Activated naive CD4-positive, alpha-beta T cell treated with anti-CD3 and anti-CD28 coated beads, Interleukin-2, amount 10 ng/mL, durations not matched to agents 7 days and 5 days (primary cell): ENCODE measurements at regions not wholly inside any gene's neighbourhood (a gene's known extent, or its start where the extent isn't known, plus 50 kb on each side); places are given as distances from the start of the nearest gene placed in this dataset.

ENCODE experiments used
- CTCF ChIA-PET: fragments of 350-600 bp; sonication (Branson Sonifier 250); formaldehyde crosslinking; loops from one replicate; lab custom pipeline; 2021; ENCODE audit warnings: antibody characterized with exemption; lab: Charles Lee
- DNase-seq: peaks from one replicate; pipeline ENCODE4 v3.0.0-alpha.2; 2020
- H3K27ac Mint-ChIP-seq: one replicate; pipeline ENCODE4 v1.8.0; 2021; ENCODE audit warnings: mild to moderate bottlenecking, moderate library complexity, mixed read lengths
- H3K27me3 Mint-ChIP-seq: one replicate; pipeline ENCODE4 v1.8.0; 2021; ENCODE audit warnings: mild to moderate bottlenecking, mixed read lengths
- H3K36me3 Mint-ChIP-seq: one replicate; pipeline ENCODE4 v1.8.0; 2021; ENCODE audit warnings: mixed read lengths
- H3K4me1 Mint-ChIP-seq: one replicate; pipeline ENCODE4 v1.8.0; 2021; ENCODE audit warnings: mixed read lengths
- H3K4me3 Mint-ChIP-seq: one replicate; pipeline ENCODE4 v1.8.0; 2021; ENCODE audit warnings: mild to moderate bottlenecking, moderate library complexity, mixed read lengths
- H3K9me3 Mint-ChIP-seq: one replicate; pipeline ENCODE4 v1.8.0; 2021; ENCODE audit warnings: mixed read lengths

GRCh38 chr2:185185044-185185443, 553.6 kb upstream of the FSIP2 start:
- no peaks in the 10 kb centered on the region for H3K27me3 Mint-ChIP-seq
- H3K4me3 Mint-ChIP-seq, result no peak overlapping the region
- peaks cover 5% of the 10 kb centered on the region for H3K9me3 Mint-ChIP-seq
- CTCF ChIA-PET, result no interaction called here
- no peak for DNase-seq
- no peaks in the 10 kb centered on the region for H3K4me1 Mint-ChIP-seq
- H3K36me3 Mint-ChIP-seq, result no peaks in the 10 kb centered on the region
- H3K27ac Mint-ChIP-seq, result no peak overlapping the region

DNA sequence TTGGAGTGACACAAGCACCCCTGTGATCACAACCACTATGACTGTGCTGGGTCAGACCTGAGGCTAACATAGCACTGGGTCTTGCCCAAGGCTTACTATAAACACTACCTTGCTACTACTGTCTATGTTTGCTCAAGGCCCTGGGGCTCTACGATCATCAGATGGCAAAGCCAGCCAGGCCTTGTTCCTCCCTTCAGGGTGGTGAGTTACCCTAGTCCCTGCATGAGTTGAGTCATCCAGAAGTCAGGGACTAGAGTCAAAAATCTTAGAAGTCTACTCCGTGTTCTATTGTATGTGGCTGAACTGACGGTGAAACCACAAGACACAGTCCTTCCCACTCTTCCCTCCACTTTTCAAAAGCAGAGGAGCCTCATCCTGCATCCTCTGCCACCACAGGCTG, 551.2 kb upstream of the FSIP2 start:
- Mint-ChIP-seq H3K4me3 (no peak overlapping the region), H3K4me1 (no peaks in the 10 kb centered on the region), H3K9me3 (peaks cover 7% of the 10 kb centered on the region), H3K27ac (no peak overlapping the region), H3K36me3 (no peaks in the 10 kb centered on the region), H3K27me3 (no peaks in the 10 kb centered on the region)
- DNase-seq, result no peak
- CTCF ChIA-PET, result no interaction called here

DNA sequence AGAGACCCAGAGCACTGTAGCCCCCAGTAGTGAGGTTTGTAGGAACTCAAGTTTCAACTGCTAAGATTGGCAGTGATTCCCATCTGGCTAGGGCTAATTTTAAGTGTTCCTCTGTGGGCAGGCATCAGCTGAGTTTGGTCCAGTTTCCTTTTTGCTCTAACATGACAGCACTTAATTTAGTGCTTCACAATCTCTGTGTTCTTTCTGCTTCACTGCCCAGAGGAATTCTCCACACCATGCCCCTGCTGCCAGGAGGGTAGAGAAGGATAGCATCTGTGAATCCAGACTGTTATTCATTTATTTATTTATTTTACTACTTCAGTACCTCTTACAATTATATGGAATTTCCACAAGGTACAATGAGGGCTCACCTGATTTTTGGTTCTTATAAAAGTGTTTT, 549.9 kb upstream of the FSIP2 start:
- H3K4me3 Mint-ChIP-seq, result no peak overlapping the region
- H3K4me1 Mint-ChIP-seq, result no peaks in the 10 kb centered on the region
- H3K36me3 Mint-ChIP-seq, result no peaks in the 10 kb centered on the region
- H3K27ac Mint-ChIP-seq, result no peak overlapping the region
- H3K9me3 Mint-ChIP-seq, result peaks cover 7% of the 10 kb centered on the region
- DNase-seq, result no peak
- CTCF ChIA-PET, result no interaction called here
- H3K27me3 Mint-ChIP-seq, result no peaks in the 10 kb centered on the region

DNA sequence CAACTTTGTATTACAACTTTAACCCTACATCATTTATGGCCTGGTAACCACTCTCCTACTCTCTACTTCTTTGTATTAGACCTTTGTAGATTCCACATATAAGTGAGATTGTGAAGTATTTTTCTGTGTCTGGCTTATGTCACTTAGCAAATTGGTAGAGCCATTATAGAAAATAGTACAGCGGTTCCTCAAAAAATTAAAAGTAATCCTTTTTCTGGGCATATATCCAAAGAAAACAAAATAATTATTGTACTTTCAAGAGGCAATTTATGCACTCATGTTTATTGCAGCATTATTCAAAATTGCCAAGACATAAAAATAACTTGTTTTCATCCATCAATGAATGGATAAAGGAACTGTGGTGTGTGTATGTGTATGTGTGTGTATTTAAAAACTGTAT, 537.5 kb upstream of the FSIP2 start:
- H3K9me3 Mint-ChIP-seq, result peaks cover 2% of the 10 kb centered on the region
- no peak for DNase-seq

GRCh38 chr2:185202381-185202780, 536.2 kb upstream of the FSIP2 start:
- Mint-ChIP-seq H3K36me3 (no peaks in the 10 kb centered on the region), H3K27me3 (no peaks in the 10 kb centered on the region), H3K4me1 (no peaks in the 10 kb centered on the region), H3K27ac (no peak overlapping the region), H3K4me3 (no peak overlapping the region), H3K9me3 (peaks cover 2% of the 10 kb centered on the region)
- DNase-seq, result no peak
- CTCF ChIA-PET, result no interaction called here

More for the DNA sequence above, 537.5 kb upstream of the FSIP2 start:
- CTCF ChIA-PET, result no interaction called here
- Mint-ChIP-seq H3K4me3 (no peak overlapping the region), H3K4me1 (no peaks in the 10 kb centered on the region), H3K27ac (no peak overlapping the region), H3K36me3 (no peaks in the 10 kb centered on the region), H3K27me3 (no peaks in the 10 kb centered on the region)

DNA sequence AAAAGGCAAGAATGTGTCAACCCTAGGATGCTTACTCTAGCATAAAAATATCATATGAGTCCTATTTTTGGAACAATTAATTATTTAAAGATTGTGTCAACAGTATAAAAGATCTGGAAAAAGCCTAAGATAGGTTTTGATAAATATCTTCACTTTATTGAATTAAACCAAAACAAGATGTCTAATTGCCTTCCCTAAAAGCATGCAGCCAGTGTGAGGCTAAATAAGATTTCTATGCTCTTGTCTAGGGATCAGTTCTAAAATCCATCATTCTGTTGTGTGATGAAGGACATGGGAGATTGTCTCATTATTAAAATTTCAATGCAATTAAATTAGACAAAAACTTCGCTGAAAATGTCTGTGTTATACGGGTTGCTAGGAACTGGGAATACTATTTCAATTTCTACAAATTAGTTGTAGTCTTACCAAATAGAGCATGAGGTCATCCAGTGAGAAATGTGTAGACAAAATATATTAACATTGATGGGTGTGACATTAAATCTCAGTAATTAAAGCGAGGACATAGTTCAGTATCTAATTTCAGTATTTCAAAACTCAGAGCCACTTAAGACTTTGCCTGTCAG, 535.6 kb upstream of the FSIP2 start:
- DNase-seq, result no peak
- Mint-ChIP-seq H3K36me3 (no peaks in the 10 kb centered on the region), H3K4me3 (no peak overlapping the region), H3K27me3 (no peaks in the 10 kb centered on the region), H3K27ac (no peak overlapping the region), H3K9me3 (peaks cover 2% of the 10 kb centered on the region), H3K4me1 (no peaks in the 10 kb centered on the region)
- CTCF ChIA-PET, result no interaction called here

DNA sequence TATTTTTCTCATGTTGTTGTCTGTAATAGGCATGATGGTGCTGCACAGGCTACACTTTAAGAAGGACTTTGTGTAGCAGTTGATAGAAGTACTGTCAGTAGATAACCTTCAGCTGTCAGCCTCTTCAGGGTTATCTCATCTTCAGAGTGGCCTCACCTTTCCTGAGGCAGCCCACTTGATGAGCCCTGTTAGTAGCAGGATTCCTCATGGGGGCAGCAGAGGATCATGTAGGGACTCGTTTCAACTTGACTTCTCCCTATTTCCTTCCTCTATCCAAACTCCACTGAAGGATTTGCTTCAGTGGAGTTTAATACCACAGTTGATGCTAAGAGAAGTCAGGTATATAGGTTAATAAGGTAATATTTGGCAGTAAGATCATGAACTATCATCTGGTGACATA, 530.3 kb upstream of the FSIP2 start:
- Mint-ChIP-seq H3K27ac (no peak overlapping the region), H3K4me3 (no peak overlapping the region), H3K9me3 (peaks cover 2% of the 10 kb centered on the region), H3K4me1 (no peaks in the 10 kb centered on the region), H3K36me3 (no peaks in the 10 kb centered on the region), H3K27me3 (no peaks in the 10 kb centered on the region)
- CTCF ChIA-PET, result no interaction called here
- no peak for DNase-seq

GRCh38 chr2:185215497-185215896, 523.1 kb upstream of the FSIP2 start:
- CTCF ChIA-PET, result no interaction called here
- H3K4me3 Mint-ChIP-seq, result no peak overlapping the region
- no peak overlapping the region for H3K27ac Mint-ChIP-seq
- no peaks in the 10 kb centered on the region for H3K36me3 Mint-ChIP-seq
- no peak for DNase-seq
- no peaks in the 10 kb centered on the region for H3K4me1 Mint-ChIP-seq
- H3K9me3 Mint-ChIP-seq, result peaks cover 1% of the 10 kb centered on the region
- H3K27me3 Mint-ChIP-seq, result no peaks in the 10 kb centered on the region

- no peak for DNase-seq
- no peak overlapping the region for H3K4me3 Mint-ChIP-seq
- H3K4me1 Mint-ChIP-seq, result no peaks in the 10 kb centered on the region
- CTCF ChIA-PET, result no interaction called here
- no peaks in the 10 kb centered on the region for H3K36me3 Mint-ChIP-seq
- no peak overlapping the region for H3K27ac Mint-ChIP-seq
- H3K9me3 Mint-ChIP-seq, result peaks cover 2% of the 10 kb centered on the region
- no peaks in the 10 kb centered on the region for H3K27me3 Mint-ChIP-seq
These were observed 518.6 kb upstream of the FSIP2 start for GRCh38 chr2:185219981-185220380.

GRCh38 chr2:185222311-185222710, 516.3 kb upstream of the FSIP2 start:
- CTCF ChIA-PET, result no interaction called here
- H3K27ac Mint-ChIP-seq, result no peak overlapping the region
- no peaks in the 10 kb centered on the region for H3K27me3 Mint-ChIP-seq
- no peaks in the 10 kb centered on the region for H3K36me3 Mint-ChIP-seq
- DNase-seq, result no peak
- H3K4me1 Mint-ChIP-seq, result no peaks in the 10 kb centered on the region
- no peak overlapping the region for H3K4me3 Mint-ChIP-seq
- H3K9me3 Mint-ChIP-seq, result peaks cover 2% of the 10 kb centered on the region

- DNase-seq, result no peak
- Mint-ChIP-seq H3K9me3 (peaks cover 2% of the 10 kb centered on the region), H3K27me3 (no peaks in the 10 kb centered on the region), H3K27ac (no peak overlapping the region), H3K36me3 (no peaks in the 10 kb centered on the region), H3K4me3 (no peak overlapping the region), H3K4me1 (no peaks in the 10 kb centered on the region)
- CTCF ChIA-PET, result interaction anchor here (0.6 kb wide), 1 partner anchor 9 kb away, joined by 4 read pairs; no protein-coding TSS in a partner anchor
These were observed 511.2 kb upstream of the FSIP2 start for GRCh38 chr2:185227391-185227790.

GRCh38 chr2:185239491-185239890, 499.1 kb upstream of the FSIP2 start:
- Mint-ChIP-seq H3K9me3 (peaks cover 2% of the 10 kb centered on the region), H3K4me1 (no peaks in the 10 kb centered on the region), H3K36me3 (no peaks in the 10 kb centered on the region), H3K4me3 (no peak overlapping the region), H3K27me3 (no peaks in the 10 kb centered on the region), H3K27ac (no peak overlapping the region)
- DNase-seq, result no peak
- CTCF ChIA-PET, result no interaction called here

- Mint-ChIP-seq H3K9me3 (peaks cover 6% of the 10 kb centered on the region), H3K27me3 (no peaks in the 10 kb centered on the region), H3K4me1 (no peaks in the 10 kb centered on the region), H3K36me3 (no peaks in the 10 kb centered on the region), H3K27ac (no peak overlapping the region), H3K4me3 (no peak overlapping the region)
- CTCF ChIA-PET, result interaction anchor here (0.9 kb wide), 1 partner anchor 436 kb away, joined by 3 read pairs; no protein-coding TSS in a partner anchor
- no peak for DNase-seq
These were observed 497.8 kb upstream of the FSIP2 start for GRCh38 chr2:185240796-185241195.

DNA sequence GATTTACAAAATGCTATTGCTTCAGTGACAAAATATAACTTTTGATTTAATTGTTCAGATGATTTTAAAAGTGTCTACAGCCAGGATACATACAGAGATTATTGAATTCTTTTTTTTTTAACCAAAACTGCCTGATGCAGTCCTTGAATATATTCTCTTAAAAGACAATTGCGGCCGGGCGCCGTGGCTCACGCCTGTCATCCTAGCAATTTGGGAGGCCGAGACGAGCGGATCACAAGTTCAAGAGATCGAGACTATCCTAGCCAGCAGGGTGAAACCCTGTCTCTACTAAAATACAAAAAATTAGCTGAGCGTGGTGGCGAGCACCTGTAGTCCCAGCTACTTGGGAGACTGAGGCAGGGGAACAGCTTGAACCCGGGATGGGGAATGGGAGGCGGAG, 497.0 kb upstream of the FSIP2 start:
- CTCF ChIA-PET, result interaction anchor here (0.9 kb wide), 1 partner anchor 437 kb away, joined by 3 read pairs; no protein-coding TSS in a partner anchor
- Mint-ChIP-seq H3K27me3 (no peaks in the 10 kb centered on the region), H3K4me1 (no peaks in the 10 kb centered on the region), H3K27ac (no peak overlapping the region), H3K4me3 (no peak overlapping the region), H3K36me3 (no peaks in the 10 kb centered on the region), H3K9me3 (peaks cover 6% of the 10 kb centered on the region)
- DNase-seq, result no peak

DNA sequence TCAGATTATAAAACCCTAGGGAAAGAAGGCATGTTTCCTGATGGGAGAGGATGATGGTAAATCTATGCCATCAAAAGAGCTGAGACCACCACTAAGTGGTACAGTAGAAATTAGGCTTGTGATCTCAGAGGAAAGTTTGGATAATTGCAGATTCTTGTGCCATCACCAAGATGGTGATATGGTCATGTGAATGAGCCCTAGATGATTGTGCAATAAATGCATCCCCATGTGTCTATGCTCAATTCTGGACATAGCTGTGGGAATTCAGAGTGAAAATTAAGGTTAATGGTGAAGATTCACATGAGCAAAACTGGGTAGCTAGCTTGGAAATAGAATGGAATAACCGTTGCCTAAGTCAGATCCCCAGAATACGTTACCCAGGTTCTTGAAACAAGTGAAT, 496.1 kb upstream of the FSIP2 start:
- peaks cover 6% of the 10 kb centered on the region for H3K9me3 Mint-ChIP-seq
- H3K4me1 Mint-ChIP-seq, result no peaks in the 10 kb centered on the region
- no peak for DNase-seq
- H3K27me3 Mint-ChIP-seq, result no peaks in the 10 kb centered on the region
- no peak overlapping the region for H3K4me3 Mint-ChIP-seq
- CTCF ChIA-PET, result no interaction called here
- H3K27ac Mint-ChIP-seq, result no peak overlapping the region
- no peaks in the 10 kb centered on the region for H3K36me3 Mint-ChIP-seq

- Mint-ChIP-seq H3K36me3 (no peaks in the 10 kb centered on the region), H3K27ac (no peak overlapping the region), H3K4me1 (no peaks in the 10 kb centered on the region), H3K9me3 (peaks cover 6% of the 10 kb centered on the region), H3K27me3 (no peaks in the 10 kb centered on the region), H3K4me3 (no peak overlapping the region)
- DNase-seq, result no peak
- CTCF ChIA-PET, result no interaction called here
These were observed 493.4 kb upstream of the FSIP2 start for GRCh38 chr2:185245216-185245615.
